HCT116 (cell line): ENCODE measurements at regions not wholly inside any gene's neighbourhood (a gene's known extent, or its start where the extent isn't known, plus 50 kb on each side); places are given as distances from the start of the nearest gene placed in this dataset.

ENCODE experiments used
- ATAC-seq: fragments of 200-7000 bp; cut with Tn5 transposase; 2 replicates; pipeline ENCODE4 v1.9.1; 2020; ENCODE audit warnings: mild to moderate bottlenecking, moderate library complexity
- BruUV-seq: library from RNA; stranded (reverse); fragments of 400-500 nt; replicated peaks from 2 replicates; lab custom pipeline; 2021; lab: Mats Ljungman, UMichigan
- CTCF ChIA-PET: fragments of 300-600 bp; sonication (Branson Sonifier 250); formaldehyde crosslinking; loops from one replicate; lab custom pipeline; 2021; ENCODE audit warnings: antibody characterized with exemption; lab: Charles Lee
- POLR2A ChIA-PET: fragments of 300-600, 350-600 bp; sonication (Branson Sonifier 250); formaldehyde crosslinking; loops from one replicate; lab custom pipeline; 2021; ENCODE audit warnings: antibody characterized with exemption; lab: Charles Lee
- RAD21 ChIA-PET, 2 experiments: fragments of 300-600 bp; sonication (Branson Sonifier 250); formaldehyde crosslinking; loops; one replicate each; lab custom pipeline; 2023; ENCODE audit warnings: low total read pairs in 2 of 2; ENCODE audit not compliant: uncharacterized antibody in 2 of 2, unreplicated experiment in 2 of 2, low non-redundant PET in 1 of 2; lab: Charles Lee
- DNase-seq: peaks from one replicate; pipeline ENCODE4 v3.0.0-alpha.2; 2010; ENCODE audit warnings: low read depth, low spot score
- H2AFZ ChIP-seq: fragments of 200-600 bp; shearing (Covaris generic), sonication (generic); 2 replicates; pipeline ENCODE4 v1.6.1; 2017; ENCODE audit warnings: low read depth, mixed run types, mixed read lengths, antibody characterized with exemption, low read length; ENCODE audit not compliant: poor library complexity, severe bottlenecking
- H3K27ac ChIP-seq: 2 replicates; pipeline ENCODE4 v1.5.1; 2012; ENCODE audit warnings: low read depth, low read length
- H3K27me3 ChIP-seq: fragments of 200-600 bp; sonication (generic); 2 replicates; pipeline ENCODE4 v1.6.1; 2016; ENCODE audit warnings: mixed run types, low read length, mixed read lengths; ENCODE audit not compliant: insufficient read depth
- H3K36me3 ChIP-seq, 2 experiments: fragments of 200-500 bp in 1 of 2; fragments of 200-600 bp in 1 of 2; sonication (Bioruptor generic) in 1 of 2; sonication (generic) in 1 of 2; 2 replicates each; pipeline versions ENCODE4 v1.5.1 to v1.6.1; 2014 to 2016; ENCODE audit warnings: low read length in 2 of 2, inconsistent platforms in 1 of 2, mixed read lengths in 1 of 2, mixed run types in 1 of 2; ENCODE audit not compliant: insufficient read depth in 2 of 2, control insufficient read depth in 1 of 2
- H3K4me1 ChIP-seq, 2 experiments: fragments of 200-600 bp in 1 of 2; sonication (generic) in 1 of 2; 2 replicates each; pipeline versions ENCODE4 v1.5.1 to v1.6.1; 2012 to 2017; ENCODE audit warnings: low read length in 2 of 2, inconsistent platforms in 1 of 2, mild to moderate bottlenecking in 1 of 2, mixed read lengths in 1 of 2, mixed run types in 1 of 2, moderate library complexity in 1 of 2; ENCODE audit not compliant: insufficient read depth in 2 of 2, control insufficient read depth in 1 of 2
- H3K4me2 ChIP-seq: fragments of 200-600 bp; sonication (generic); 2 replicates; pipeline ENCODE4 v1.6.1; 2017; ENCODE audit warnings: mixed run types, low read length, mixed read lengths
- H3K4me3 ChIP-seq, 2 experiments: fragments of 200-600 bp in 1 of 2; sonication (generic) in 1 of 2; replicated peaks in 1 of 2; 2 replicates each; pipeline ENCODE4 v1.5.1; 2011 to 2016; ENCODE audit warnings: low read length in 2 of 2, control low read depth in 1 of 2, low read depth in 1 of 2, mild to moderate bottlenecking in 1 of 2, mixed read lengths in 1 of 2, mixed run types in 1 of 2
- H3K79me2 ChIP-seq: fragments of 200-600 bp; sonication (generic); 2 replicates; pipeline ENCODE4 v1.6.1; 2017; ENCODE audit warnings: mild to moderate bottlenecking, mixed run types, low read length, moderate library complexity, mixed read lengths; ENCODE audit not compliant: insufficient read depth
- H3K9ac ChIP-seq: fragments of 200-600 bp; sonication (generic); 2 replicates; pipeline ENCODE4 v1.6.1; 2016; ENCODE audit warnings: low read length, mixed read lengths
- H3K9me2 ChIP-seq: fragments of 200-600 bp; sonication (generic), shearing (Covaris generic); 2 replicates; pipeline ENCODE4 v1.6.1; 2017; ENCODE audit warnings: mixed run types, mild to moderate bottlenecking, moderate library complexity; ENCODE audit not compliant: insufficient read depth
- H3K9me3 ChIP-seq, 2 experiments: fragments of 200-500 bp in 1 of 2; fragments of 200-600 bp in 1 of 2; sonication (Bioruptor generic) in 1 of 2; sonication (generic) in 1 of 2; 2 replicates each; pipeline ENCODE4 v1.6.1; 2014 to 2017; ENCODE audit warnings: low read length in 2 of 2, mixed read lengths in 2 of 2, inconsistent platforms in 1 of 2, low read depth in 1 of 2, mild to moderate bottlenecking in 1 of 2, mixed run types in 1 of 2, moderate library complexity in 1 of 2; ENCODE audit not compliant: control insufficient read depth in 1 of 2, insufficient read depth in 1 of 2
- H4K20me1 ChIP-seq: fragments of 200-600 bp; sonication (generic), shearing (Covaris generic); 2 replicates; pipeline ENCODE4 v1.6.1; 2017; ENCODE audit warnings: mixed run types, mild to moderate bottlenecking, moderate library complexity; ENCODE audit not compliant: insufficient read depth
- CEBPB ChIP-seq: IDR thresholded peaks from 2 replicates; pipeline ENCODE4 v1.6.1; 2012; ENCODE audit warnings: low read depth
- CTCF ChIP-seq, 3 experiments: fragments of 200-600 bp in 1 of 3; sonication (generic) in 1 of 3; IDR thresholded peaks in 2 of 3; conservative IDR thresholded peaks in 1 of 3; 2 replicates each; pipeline ENCODE4 v1.5.1; 2012 to 2017; ENCODE audit warnings: low read depth in 2 of 3, low read length in 2 of 3, antibody characterized with exemption in 1 of 3, borderline replicate concordance in 1 of 3, control low read depth in 1 of 3, mild to moderate bottlenecking in 1 of 3, mixed read lengths in 1 of 3, mixed run types in 1 of 3, moderate library complexity in 1 of 3; ENCODE audit not compliant: insufficient read depth in 1 of 3
- ELF1 ChIP-seq: IDR thresholded peaks from 2 replicates; pipeline ENCODE4 v1.6.1; 2012; ENCODE audit warnings: low read depth, borderline replicate concordance
- FOSL1 ChIP-seq: IDR thresholded peaks from 2 replicates; pipeline ENCODE4 v1.6.1; 2012; ENCODE audit warnings: low read depth
- JUND ChIP-seq: IDR thresholded peaks from 2 replicates; pipeline ENCODE4 v1.6.1; 2012
- MAX ChIP-seq: IDR thresholded peaks from 2 replicates; pipeline ENCODE4 v1.6.1; 2012
- POLR2A ChIP-seq: IDR thresholded peaks from 2 replicates; pipeline ENCODE4 v1.7.0; 2011; ENCODE audit warnings: borderline replicate concordance; ENCODE audit not compliant: insufficient read depth, insufficient read length; ENCODE audit errors: extremely low read depth
- REST ChIP-seq: IDR thresholded peaks from 2 replicates; pipeline ENCODE4 v1.6.1; 2012; ENCODE audit warnings: low read depth
- SIN3A ChIP-seq: IDR thresholded peaks from 2 replicates; pipeline ENCODE4 v1.6.1; 2012; ENCODE audit warnings: low read depth
- SP1 ChIP-seq: IDR thresholded peaks from 2 replicates; pipeline ENCODE4 v1.6.1; 2012; ENCODE audit warnings: low read depth
- ZBTB33 ChIP-seq: IDR thresholded peaks from 2 replicates; pipeline ENCODE4 v1.6.1; 2011; ENCODE audit warnings: mild to moderate bottlenecking, low read length, moderate library complexity; ENCODE audit not compliant: insufficient replicate concordance; ENCODE audit errors: extremely low read depth
- ZNF274 ChIP-seq: fragments of 200-500 bp; sonication (Bioruptor generic); IDR thresholded peaks from 2 replicates; pipeline ENCODE4 v1.6.1; 2014; ENCODE audit warnings: mild to moderate bottlenecking, low read depth, low read length, inconsistent platforms
- intact Hi-C: fragments of 100-400 bp; cut with micrococcal nuclease; formaldehyde crosslinking; loops from 2 replicates; pipeline ENCODE4 v1.10.0; 2022

- no peak for DNase-seq
- Histone ChIP-seq H3K9me2 (no peaks in the 10 kb centered on the region), H4K20me1 (no peaks in the 10 kb centered on the region), H3K9me3 (peaks cover 20 to 28% of the 10 kb centered on the region in 2 experiments; a peak in 3 of 4 replicates), H2AFZ (no peak overlapping the region), H3K27ac (no peak overlapping the region), H3K27me3 (no peaks in the 10 kb centered on the region), H3K4me3 (no peak overlapping the region), H3K9ac (no peak overlapping the region), H3K79me2 (no peaks in the 10 kb centered on the region), H3K36me3 (no peaks in the 10 kb centered on the region), H3K4me2 (no peak overlapping the region), H3K4me1 (no peaks in the 10 kb centered on the region)
- no peak for ATAC-seq
- ChIA-PET POLR2A (no interaction called here), RAD21 (no interaction called here), CTCF (no interaction called here)
- TF ChIP-seq SP1: no peak
- no peak for TF ChIP-seq CEBPB
- TF ChIP-seq SIN3A: no peak
- TF ChIP-seq CTCF (IDR thresholded peaks at IDR 0.05 in 2 of 3, conservative IDR thresholded peaks at IDR 0.05 in 1 of 3; ENCODE audit: borderline replicate concordance in 1 of 3, insufficient read depth in 1 of 3, low read depth in 2 of 3, low read length in 2 of 3): no peak
- no peak for TF ChIP-seq JUND
- no TSS peak for BruUV-seq
- intact Hi-C loops: no loop called here
Observed at GRCh38 chr18:4511166-4511565, 56.1 kb upstream of the DLGAP1 start.

GRCh38 chr18:4510711-4511110 lies 55.6 kb upstream of the DLGAP1 start:
- H3K9me3 ChIP-seq: peaks cover 17 to 28% of the 10 kb centered on the region in 2 experiments; a peak in 3 of 4 replicates
- H3K27ac ChIP-seq: no peak overlapping the region
- H3K79me2 ChIP-seq: no peaks in the 10 kb centered on the region
- H3K9ac ChIP-seq: no peak overlapping the region
- no peaks in the 10 kb centered on the region for H3K4me1 ChIP-seq
- DNase-seq (no peak), ATAC-seq (no peak)
- BruUV-seq: no TSS peak
- intact Hi-C loops: no loop called here
- no peaks in the 10 kb centered on the region for H3K9me2 ChIP-seq
- H3K4me2 ChIP-seq: no peak overlapping the region
- ChIA-PET RAD21 (no interaction called here), CTCF (no interaction called here), POLR2A (no interaction called here)
- no peaks in the 10 kb centered on the region for H3K36me3 ChIP-seq
- no peak overlapping the region for H2AFZ ChIP-seq
- no peaks in the 10 kb centered on the region for H4K20me1 ChIP-seq
- H3K27me3 ChIP-seq: no peaks in the 10 kb centered on the region
- no peak overlapping the region for H3K4me3 ChIP-seq
- no peak for TF ChIP-seq SIN3A
- no peak for TF ChIP-seq REST
- no peak for TF ChIP-seq MAX
- no peak for TF ChIP-seq ZBTB33
- no peak for TF ChIP-seq POLR2A
- no peak for TF ChIP-seq FOSL1
- TF ChIP-seq ZNF274: no peak
- TF ChIP-seq SP1: no peak
- TF ChIP-seq ELF1: no peak
